ENCODE measurements at regions not wholly inside any gene's neighbourhood (a gene's known extent, or its start where the extent isn't known, plus 50 kb on each side); places are given as distances from the start of the nearest gene placed in this dataset.

DNA sequence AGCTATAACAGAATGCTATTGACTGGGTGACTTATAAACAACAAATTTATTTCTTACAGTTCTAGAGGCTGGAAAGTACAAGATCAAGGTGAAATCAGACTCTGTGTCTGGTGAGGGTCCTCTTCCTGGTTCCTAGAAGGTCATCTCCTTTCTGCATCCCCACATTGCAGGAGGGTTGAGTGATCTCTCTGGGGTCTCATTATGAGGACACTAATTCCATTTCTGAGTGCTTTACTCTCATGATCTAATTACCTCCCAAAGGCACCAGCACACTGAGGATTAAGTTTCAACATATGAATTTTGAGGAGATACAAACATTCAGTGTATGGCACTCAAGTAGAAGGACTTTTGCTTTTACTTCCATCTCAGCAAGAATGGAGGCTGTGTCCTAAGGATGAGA lies 534.1 kb upstream of the KCNMB2 start:
- DNase-seq (ENCODE audit: low spot score) = no peak

- no peak for DNase-seq (ENCODE audit: low spot score)
These were observed 532.5 kb upstream of the KCNMB2 start for GRCh38 chr3:178003756-178004155.

DNA sequence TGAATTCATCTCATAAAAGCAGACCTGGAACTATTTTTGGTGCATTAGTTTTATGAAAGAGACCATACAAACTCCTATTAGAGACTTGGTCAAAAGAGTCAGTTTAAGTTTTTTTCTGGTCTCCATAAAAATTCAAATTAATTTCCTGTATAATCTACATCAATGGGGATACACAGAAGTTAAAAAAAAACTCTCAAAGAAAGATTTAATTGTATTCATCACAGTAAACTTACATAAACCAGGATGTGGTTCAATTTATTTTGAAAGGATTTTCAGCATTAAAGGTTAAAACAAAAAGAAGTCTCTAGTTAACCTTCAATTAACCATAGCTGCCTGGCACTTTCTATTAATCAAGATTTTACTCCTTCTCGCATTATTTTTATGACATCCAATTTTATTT lies 530.3 kb upstream of the KCNMB2 start:
- no peak for DNase-seq (ENCODE audit: low spot score)

- no peak for DNase-seq (ENCODE audit: low spot score)
These were observed 525.9 kb upstream of the KCNMB2 start for GRCh38 chr3:178010306-178010705.

DNA sequence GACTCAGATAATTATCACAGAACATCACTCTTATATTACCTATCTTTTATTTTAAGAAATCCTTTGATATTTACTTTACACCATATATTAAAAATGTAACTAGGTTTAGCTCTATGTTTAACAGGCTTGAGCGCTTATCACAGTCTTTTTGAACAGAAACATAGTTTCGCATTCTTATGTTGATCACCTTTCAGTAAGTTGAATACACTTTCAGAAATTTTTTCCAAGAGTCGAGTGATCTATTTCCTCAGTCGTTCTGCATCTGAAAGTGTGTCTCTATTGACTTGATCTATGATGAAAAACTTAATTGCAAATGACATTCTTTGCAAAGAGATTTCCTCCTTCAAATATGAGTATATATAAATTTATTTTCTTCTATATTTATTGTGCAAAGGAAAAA lies 516.6 kb upstream of the KCNMB2 start:
- DNase-seq (ENCODE audit: low spot score) = no peak

GRCh38 chr3:178022599-178022998 lies 513.6 kb upstream of the KCNMB2 start:
- DNase-seq (ENCODE audit: low spot score) = no peak

DNA sequence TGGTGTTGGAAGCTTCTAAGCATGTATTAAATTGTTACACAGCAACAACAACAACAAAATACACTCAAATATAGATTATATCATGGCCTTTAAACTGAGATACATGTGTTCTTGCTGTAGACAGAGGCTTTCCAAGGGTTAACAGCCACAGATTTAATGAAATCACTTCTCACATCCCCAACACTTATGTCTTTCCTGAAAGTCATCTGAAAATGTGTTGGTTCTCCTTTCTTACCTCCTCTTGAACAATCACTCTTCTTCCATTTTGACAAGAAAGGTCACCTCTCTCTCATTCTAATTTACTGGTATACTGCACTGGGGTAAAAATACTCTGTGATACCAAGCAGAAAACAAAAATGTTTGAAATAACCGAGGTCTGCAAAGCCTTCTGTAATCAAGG lies 507.3 kb upstream of the KCNMB2 start:
- no peak for DNase-seq (ENCODE audit: low spot score)

DNA sequence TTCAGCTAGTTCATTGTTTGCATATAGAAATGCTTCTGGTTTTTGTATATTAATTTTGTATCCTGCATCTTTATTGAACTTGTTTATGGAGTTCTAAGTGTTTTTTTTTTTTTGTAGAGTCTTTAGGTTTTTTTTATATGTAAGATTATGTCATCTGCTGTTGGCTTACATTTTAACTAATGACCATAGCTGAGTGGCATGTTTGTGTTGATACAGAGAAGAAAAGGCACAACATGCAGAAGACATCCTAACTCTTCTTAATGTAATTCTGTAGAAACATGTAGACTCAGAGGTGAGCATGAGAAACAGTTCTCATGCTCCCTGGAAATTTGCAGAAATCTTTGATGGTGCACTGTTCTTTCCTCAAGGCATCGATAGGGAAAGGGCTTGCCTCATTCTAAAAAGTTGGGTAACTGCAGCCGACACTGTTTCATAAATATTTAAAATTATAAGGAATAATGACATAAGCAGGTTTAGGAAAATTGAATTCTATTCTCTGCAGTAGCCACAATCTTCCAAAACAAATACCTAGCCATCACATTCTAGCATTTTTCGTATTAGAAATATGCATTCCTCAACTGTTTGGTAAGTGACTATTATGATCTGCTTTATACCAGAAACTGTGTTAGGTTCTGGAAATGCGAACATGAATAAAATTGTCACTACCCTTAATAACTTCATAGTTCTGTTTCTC lies 499.6 kb upstream of the KCNMB2 start:
- DNase-seq (ENCODE audit: low spot score) = no peak

DNA sequence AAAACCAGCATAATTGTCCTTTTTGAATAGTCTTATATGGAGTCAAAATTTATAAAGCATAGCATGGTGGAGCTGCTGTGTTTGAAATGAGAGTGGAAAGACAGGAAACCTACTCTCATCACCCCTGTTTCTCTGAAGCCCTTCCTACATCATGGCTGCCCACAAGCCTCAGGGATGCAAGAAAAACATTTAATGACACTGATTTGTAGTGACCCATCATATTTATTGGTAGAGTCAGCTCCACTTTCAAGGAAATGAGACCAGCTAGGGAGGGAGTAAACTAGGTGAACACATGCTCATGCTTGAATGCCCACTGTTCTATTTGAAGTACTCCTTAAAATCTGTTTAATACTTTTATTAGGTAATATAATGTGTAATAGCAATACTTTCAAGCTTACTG lies 494.3 kb upstream of the KCNMB2 start:
- DNase-seq (ENCODE audit: low spot score) = no peak

DNA sequence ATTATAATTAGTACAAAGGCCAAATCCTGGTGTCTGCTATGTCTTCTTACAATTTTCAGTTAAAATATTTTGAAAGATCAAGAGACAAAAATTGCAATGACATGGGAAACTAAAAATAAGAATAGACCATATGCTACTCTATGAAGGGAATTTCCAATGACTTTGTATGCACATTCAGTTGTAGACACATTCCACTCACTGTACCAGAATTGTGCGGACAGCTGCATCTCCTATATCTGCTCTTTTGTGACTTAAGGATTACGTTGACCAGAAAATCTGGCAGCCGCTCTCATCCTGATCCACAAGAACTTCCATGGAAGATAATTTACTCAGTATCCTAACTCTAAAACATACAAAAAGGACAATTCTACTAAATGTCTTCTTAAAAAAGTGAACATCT lies 493.9 kb upstream of the KCNMB2 start:
- no peak for DNase-seq (ENCODE audit: low spot score)

DNA sequence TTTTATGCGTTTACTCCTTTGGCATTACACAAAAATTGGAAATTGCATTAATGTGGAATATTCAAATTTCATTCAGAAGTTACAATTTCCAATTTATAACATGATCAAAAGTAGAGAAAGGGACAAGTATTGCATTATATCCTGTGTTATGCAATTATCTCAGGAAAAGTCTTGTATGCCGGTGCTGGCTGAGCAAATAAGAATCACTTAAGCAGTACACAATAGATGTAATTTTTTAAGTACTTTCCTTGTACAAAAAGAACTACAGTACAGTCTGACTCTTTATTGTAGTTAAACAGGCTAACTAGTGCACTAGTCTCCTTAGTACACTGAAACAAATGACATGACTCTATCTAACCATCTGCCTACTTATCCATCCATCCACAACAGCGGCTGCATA lies 493.2 kb upstream of the KCNMB2 start:
- no peak for DNase-seq (ENCODE audit: low spot score)

- DNase-seq (ENCODE audit: low spot score) = no peak
These were observed 491.9 kb upstream of the KCNMB2 start for GRCh38 chr3:178044320-178044719.

- no peak for DNase-seq (ENCODE audit: low spot score)
These were observed 488.7 kb upstream of the KCNMB2 start for GRCh38 chr3:178047496-178047895.

DNA sequence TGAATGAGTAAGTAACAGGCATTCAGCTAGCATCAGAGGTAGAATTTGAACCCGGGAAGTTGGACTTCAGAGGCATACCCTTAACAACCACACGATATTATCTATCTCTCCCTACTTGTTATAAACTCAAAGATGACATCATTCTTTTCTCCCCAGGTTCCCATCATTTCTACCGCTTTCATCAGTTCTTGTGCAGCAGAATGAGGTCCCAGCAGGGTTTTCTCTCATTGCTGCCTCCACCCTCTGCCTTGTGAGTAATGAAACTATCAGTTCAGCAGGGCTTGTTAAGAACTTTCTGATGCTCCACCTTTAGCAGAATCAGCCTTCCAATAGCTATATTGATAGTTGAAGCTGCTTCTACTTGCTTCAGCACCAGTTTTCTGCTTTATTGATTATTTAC lies 487.5 kb upstream of the KCNMB2 start:
- no peak for DNase-seq (ENCODE audit: low spot score)

- no peak for DNase-seq (ENCODE audit: low spot score)
These were observed 481.8 kb upstream of the KCNMB2 start for GRCh38 chr3:178054471-178054870.

DNA sequence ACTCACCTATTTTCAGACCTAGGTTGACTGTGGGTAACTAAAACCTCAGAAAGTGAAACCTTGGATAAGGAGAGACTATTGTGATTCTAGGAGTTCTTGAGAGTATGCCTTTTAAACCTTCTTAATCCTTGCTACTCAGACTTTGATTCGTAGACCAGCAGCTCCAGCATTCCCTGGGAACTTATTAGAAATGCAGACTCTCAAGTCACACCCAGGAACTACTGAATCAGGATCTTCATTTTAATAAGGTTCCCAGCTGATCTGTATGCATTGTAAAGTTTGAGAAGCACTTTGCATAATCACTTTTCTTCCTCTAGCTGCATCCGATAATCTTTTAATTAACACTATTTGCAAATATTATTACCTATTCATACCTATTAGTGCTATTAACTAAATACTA lies 480.3 kb upstream of the KCNMB2 start:
- no peak for DNase-seq (ENCODE audit: low spot score)

GRCh38 chr3:178056868-178057267 lies 479.4 kb upstream of the KCNMB2 start:
- no peak for DNase-seq (ENCODE audit: low spot score)

GRCh38 chr3:178058629-178059028 lies 477.6 kb upstream of the KCNMB2 start:
- no peak for DNase-seq (ENCODE audit: low spot score)

DNA sequence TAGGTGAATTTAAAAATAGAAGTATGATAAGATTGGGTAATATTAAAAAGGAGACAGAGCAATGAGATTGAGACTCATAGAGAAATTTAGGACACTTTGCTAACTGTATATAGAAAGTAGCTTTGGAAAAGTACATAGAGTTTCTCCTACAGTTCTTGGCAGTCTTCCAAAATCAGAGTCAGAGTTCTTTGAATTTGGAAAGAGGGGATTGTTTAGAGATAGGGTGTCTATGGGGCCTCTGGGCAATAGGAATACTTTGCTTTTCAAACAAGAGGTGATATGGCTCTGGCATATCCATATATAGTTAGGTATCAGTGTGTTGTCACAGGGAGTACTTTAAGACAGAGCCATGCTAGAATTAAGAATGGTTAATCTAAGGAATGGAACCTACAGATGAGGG lies 477.1 kb upstream of the KCNMB2 start:
- no peak for DNase-seq (ENCODE audit: low spot score)

DNA sequence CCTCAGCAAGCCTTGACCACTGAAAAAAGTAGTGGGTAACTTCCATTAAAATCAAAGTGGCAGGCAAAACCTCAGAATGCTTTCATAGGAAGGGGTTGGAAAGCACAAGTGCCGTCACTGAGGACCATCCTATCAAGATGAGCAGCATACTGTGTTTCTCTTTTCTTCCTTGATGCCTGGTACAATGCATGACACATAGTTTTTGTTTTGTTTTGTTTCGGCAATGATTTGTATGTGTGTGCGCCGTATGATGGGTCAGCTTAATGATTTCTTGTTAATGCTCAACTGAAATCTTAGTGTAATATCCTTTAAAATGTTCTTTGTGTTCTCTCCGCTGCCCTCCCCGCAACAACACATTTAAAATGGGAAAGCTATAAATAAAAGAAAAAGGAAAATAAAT lies 476.4 kb upstream of the KCNMB2 start:
- DNase-seq (ENCODE audit: low spot score) = no peak

DNA sequence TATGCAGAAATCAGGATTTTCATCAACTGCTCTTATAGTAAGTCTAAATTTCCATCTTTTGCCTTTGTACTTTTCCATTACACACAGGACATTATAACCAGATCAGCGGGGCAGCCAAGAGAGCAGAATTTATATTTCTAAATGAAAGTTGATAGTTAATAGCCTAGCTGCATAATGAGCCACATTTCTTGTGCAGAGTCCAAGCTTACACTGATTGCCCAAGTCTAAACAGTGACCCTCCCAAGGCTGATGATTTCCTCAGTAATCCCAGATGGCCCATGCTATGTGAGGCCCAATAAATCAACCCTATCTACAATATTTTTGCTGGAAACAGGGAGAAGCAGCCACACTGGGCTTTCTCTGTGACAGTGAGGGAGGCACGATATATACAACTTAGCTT lies 475.8 kb upstream of the KCNMB2 start:
- DNase-seq (ENCODE audit: low spot score) = no peak

- DNase-seq (ENCODE audit: low spot score) = no peak
These were observed 474.1 kb upstream of the KCNMB2 start for GRCh38 chr3:178062126-178062525.

- no peak for DNase-seq (ENCODE audit: low spot score)
These were observed 472.8 kb upstream of the KCNMB2 start for GRCh38 chr3:178063461-178063860.

DNA sequence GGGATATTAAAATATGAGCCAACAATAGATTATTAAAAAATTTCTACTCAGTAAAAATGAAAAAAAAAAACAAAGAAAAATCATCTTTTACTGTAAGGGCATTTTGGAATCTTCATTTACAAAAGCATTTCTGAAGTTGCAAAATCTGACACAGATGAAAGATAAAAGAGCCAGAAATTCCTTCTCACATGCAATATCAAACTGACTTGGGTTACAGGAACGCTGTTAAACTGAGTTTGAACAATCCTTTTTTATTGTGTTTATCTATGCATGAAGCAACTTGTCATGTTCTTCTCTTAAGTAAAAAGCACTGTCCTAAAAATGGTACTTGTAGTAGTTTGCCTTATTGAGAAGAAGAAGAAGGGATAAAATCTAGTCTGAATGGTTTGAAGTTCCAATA lies 468.5 kb upstream of the KCNMB2 start:
- DNase-seq (ENCODE audit: low spot score) = no peak
